ENCODE measurements at regions not wholly inside any gene's neighbourhood (a gene's known extent, or its start where the extent isn't known, plus 50 kb on each side); places are given as distances from the start of the nearest gene placed in this dataset.

DNA sequence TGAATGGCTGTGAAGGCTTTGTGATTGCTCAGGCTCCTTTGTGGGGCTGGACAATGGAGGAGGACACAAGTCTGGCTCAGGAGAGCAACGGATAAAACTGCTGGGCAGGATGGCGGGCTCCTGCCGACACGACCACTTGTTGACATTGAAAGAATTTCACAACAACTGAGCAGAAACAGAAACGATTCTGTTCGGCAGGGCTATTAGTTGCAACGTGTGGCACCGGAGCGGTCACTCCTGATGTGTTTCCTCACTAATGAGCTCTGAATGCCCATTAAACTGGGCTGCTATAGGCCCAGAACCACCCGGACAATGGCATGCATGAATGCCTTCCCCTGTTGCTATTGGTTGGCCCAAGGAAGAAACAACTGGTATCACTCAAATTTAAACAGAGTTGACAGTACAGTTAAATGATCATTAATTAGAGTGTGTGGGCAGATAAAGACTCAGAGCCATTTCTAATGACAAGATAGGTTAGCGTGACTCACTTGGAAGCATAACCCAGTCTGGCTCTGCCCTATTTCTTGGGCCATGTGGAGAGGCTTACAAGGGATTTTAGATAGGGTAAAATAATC, 142.9 kb downstream of the ASCL1 start:
- TF ChIP-seq, protein P1, sequence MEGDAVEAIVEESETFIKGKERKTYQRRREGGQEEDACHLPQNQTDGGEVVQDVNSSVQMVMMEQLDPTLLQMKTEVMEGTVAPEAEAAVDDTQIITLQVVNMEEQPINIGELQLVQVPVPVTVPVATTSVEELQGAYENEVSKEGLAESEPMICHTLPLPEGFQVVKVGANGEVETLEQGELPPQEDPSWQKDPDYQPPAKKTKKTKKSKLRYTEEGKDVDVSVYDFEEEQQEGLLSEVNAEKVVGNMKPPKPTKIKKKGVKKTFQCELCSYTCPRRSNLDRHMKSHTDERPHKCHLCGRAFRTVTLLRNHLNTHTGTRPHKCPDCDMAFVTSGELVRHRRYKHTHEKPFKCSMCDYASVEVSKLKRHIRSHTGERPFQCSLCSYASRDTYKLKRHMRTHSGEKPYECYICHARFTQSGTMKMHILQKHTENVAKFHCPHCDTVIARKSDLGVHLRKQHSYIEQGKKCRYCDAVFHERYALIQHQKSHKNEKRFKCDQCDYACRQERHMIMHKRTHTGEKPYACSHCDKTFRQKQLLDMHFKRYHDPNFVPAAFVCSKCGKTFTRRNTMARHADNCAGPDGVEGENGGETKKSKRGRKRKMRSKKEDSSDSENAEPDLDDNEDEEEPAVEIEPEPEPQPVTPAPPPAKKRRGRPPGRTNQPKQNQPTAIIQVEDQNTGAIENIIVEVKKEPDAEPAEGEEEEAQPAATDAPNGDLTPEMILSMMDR (conservative IDR thresholded peaks at IDR 0.05) = no peak
- H3K27ac ChIP-seq = no peak overlapping the region

DNA sequence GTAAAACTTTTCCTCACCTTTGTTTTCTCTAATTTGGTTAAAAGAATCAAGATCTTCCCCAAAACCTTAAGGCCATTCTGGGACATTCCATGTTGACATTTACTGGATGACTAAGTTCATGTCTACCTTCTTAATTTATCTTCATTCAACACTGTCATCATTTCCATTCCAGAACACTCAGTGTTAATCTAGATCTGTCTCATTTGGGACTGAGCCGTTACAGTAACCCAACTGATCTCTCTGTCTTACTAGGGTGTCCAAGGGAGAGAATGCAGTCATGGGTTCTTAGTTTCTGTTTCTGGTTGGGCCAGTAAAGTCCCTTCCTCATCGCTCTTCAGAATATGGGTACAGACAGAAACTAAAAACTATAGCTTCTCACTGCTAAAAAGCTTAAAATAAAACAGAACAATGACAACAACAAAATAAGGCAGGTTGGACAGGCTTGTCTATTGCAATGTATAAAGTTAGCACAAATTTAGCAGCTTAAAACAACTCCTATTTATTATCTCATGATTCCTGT, 144.8 kb downstream of the ASCL1 start:
- TF ChIP-seq, protein P1 (conservative IDR thresholded peaks at IDR 0.05) = no peak
- H3K27ac ChIP-seq = no peak overlapping the region

DNA sequence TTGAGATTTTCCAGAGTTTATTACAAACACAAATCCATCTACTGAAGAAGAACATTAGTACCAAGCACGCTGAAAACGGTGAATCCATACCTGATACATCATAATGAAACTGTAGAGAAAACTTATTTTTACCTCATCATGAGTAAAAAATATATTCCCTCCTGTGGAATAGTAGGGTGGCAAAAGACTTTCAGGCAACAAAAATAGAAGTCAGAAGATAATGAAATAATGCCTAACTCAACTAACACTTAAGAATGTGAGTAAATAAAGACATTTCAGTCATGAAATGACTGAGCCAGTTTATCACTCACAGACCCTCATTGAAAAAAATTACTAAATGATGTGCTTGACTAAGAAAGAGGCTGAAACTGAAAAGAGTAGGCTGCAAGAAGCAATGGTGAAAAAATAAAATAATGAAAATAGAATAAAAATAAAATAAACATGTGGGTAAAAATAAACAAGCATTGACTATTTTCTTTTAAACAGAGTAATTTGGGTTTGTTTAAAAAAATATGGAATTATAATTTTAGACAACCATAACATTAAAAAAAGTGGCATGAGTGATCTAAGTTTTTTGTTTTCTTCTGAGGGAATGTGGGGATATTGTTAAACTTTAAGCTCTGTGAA, 148.6 kb downstream of the ASCL1 start:
- TF ChIP-seq, protein P1 (conservative IDR thresholded peaks at IDR 0.05) = no peak
- H3K27ac ChIP-seq = no peak overlapping the region

DNA sequence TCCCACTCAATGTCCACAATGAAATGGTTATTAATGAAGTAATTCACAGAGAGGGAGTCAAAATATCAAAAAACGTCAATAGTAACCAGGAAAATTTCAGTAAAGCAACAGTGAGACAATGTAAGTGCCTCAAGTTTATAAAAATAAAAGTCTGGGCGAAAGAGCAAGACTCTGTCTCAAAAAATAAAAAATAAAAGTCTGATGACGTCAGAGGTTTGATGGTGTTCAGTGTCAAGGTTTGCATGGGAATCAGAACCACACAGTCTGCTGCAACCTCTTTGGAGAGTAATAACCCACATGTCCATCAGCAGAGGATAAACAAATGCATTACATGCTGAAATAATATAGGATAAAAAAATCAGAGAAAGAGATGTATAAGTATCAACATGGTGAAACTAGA, 152.4 kb downstream of the ASCL1 start:
- no peak overlapping the region for H3K27ac ChIP-seq
- TF ChIP-seq, protein P1 (conservative IDR thresholded peaks at IDR 0.05) = no peak

DNA sequence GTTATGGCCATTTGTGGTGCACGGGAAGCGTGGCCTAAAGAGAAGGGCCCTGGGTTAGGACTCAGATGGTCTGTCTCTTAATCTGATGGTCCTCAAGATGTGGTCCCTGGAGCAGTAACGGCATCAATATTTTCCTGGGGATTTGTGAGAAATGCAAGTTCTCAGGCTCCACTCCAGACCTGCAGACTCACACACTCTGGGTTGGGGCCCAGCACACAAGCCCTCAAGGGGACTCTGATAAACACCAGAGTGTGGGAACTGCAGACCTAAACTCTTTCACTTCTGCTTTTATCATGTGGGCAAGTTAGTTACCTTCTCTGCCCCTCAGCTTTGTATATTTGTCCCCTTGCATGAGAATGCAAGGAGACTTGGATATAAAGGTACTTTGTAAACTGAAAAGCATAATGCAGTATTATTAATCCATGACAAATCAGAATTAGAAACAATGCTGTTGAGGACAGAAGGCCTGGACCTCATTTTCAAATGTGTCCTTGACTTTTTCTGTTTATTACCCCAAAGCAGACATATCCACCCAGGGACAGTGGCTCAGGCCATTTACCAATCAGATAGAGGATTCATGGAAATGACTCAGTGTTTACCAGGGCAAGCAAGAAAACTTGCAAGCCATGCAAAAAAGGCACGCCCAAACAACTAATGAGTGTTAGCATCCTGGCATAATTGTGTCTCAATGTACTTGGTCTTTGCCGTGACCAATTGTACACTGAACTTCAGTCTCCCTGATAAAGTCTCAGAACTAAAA, 157.0 kb downstream of the ASCL1 start:
- no peak overlapping the region for H3K27ac ChIP-seq

DNA sequence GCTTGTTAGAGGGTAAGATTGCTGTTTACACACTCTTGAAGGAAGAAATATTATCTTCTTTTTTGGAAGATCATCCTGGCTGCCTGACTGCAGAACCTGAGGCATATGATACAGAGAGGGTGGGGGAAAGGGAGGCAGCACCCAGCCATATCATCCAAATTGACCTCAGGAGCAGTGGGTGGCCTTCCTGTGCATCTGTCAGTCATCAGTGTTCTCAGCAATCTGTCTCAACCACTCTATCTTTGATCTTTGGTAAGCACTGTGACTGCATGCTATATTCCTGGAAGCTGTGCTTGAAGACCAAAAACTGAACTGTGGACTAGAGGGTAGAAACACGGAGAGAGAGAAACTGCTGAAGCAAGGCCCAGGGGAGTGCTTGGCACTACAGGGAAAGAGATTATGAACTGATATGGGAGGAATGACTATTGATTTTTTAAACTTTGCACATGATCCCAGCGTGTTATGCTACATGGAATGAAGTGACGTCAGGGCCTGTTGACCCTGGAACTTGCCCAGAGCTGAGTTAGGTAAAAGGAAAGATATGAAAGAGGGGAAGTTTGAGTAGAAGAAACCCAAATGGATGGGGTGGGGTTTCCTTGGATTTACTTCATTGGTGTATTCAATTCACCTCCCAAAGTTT, 171.5 kb downstream of the ASCL1 start:
- H3K27ac ChIP-seq = no peak overlapping the region
- TF ChIP-seq, protein P1 (conservative IDR thresholded peaks at IDR 0.05) = no peak

More for the DNA sequence above, 157.0 kb downstream of the ASCL1 start:
- TF ChIP-seq, protein P1 (conservative IDR thresholded peaks at IDR 0.05) = no peak

DNA sequence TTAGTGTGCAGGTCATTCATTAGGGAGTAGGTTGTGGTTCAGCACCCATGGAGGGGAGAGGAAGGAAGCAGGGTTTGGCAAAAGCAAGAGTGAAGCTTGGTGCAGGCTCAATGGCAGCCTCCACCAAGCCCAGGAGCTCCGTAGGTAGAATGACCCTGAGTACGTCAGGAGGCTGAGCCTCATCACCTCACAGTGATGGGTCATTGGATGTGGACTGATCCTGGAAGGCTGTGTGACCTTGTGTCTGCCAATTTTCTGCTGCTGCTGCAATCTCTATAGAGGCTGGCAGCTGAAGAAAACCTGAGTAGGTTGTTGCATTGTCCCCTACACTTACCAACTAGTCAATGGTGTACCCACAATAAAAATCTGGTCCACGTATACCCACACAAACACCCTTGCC, 173.1 kb downstream of the ASCL1 start:
- TF ChIP-seq, protein P1 (conservative IDR thresholded peaks at IDR 0.05) = no peak

More for the DNA sequence above, 173.1 kb downstream of the ASCL1 start:
- H3K27ac ChIP-seq = no peak overlapping the region

Data from VCaP (cell line).